Transverse colon (tissue), 4 donors: ENCODE measurements at regions not wholly inside any gene's neighbourhood (a gene's known extent, or its start where the extent isn't known, plus 50 kb on each side); places are given as distances from the start of the nearest gene placed in this dataset.
A peak's percentile ranks its signal among the peaks of the same experiment; 100 is the strongest.

ENCODE experiments used
- EP300 ChIP-seq: sonication (generic); formaldehyde crosslinking; IDR thresholded peaks from one replicate; pipeline ENCODE4 v1.6.1; 2017; ENCODE audit warnings: antibody characterized with exemption, low read depth
- POLR2A ChIP-seq: fragments of 450-650 bp; IDR thresholded peaks from one replicate; pipeline ENCODE4 v1.6.1; 2016; ENCODE audit warnings: antibody characterized with exemption, mild to moderate bottlenecking, moderate library complexity
- POLR2AphosphoS5 ChIP-seq, 3 donors: sonication (generic); formaldehyde crosslinking; IDR thresholded peaks; one replicate each; pipeline ENCODE4 v1.6.1; 2016; ENCODE audit warnings: antibody characterized with exemption in 3 of 3
- TF ChIP-seq, protein P1 (sequence below), 5 experiments: fragments of 200-600 bp in 3 of 5; fragments of 450-650 bp in 2 of 5; sonication (generic) in 3 of 5; IDR thresholded peaks; 1 replicate in 2 of 5; 2 replicates in 3 of 5; pipeline ENCODE4 v1.5.1; 2016 to 2017; ENCODE audit warnings: antibody characterized with exemption in 5 of 5, inconsistent platforms in 3 of 5, mild to moderate bottlenecking in 2 of 5, moderate library complexity in 1 of 5

GRCh38 chr3:157606011-157606851 is 103.0 kb upstream of the VEPH1 start:
- TF ChIP-seq, protein P1, sequence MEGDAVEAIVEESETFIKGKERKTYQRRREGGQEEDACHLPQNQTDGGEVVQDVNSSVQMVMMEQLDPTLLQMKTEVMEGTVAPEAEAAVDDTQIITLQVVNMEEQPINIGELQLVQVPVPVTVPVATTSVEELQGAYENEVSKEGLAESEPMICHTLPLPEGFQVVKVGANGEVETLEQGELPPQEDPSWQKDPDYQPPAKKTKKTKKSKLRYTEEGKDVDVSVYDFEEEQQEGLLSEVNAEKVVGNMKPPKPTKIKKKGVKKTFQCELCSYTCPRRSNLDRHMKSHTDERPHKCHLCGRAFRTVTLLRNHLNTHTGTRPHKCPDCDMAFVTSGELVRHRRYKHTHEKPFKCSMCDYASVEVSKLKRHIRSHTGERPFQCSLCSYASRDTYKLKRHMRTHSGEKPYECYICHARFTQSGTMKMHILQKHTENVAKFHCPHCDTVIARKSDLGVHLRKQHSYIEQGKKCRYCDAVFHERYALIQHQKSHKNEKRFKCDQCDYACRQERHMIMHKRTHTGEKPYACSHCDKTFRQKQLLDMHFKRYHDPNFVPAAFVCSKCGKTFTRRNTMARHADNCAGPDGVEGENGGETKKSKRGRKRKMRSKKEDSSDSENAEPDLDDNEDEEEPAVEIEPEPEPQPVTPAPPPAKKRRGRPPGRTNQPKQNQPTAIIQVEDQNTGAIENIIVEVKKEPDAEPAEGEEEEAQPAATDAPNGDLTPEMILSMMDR (IDR thresholded peaks at IDR 0.05) = peak; percentile 37 to 67 (median 64)
- TF ChIP-seq POLR2AphosphoS5 (IDR thresholded peaks at IDR 0.05) = no peak
- no peak for TF ChIP-seq POLR2A
- TF ChIP-seq EP300 = no peak
